GM21381 (cell line): ENCODE measurements at regions not wholly inside any gene's neighbourhood (a gene's known extent, or its start where the extent isn't known, plus 50 kb on each side); places are given as distances from the start of the nearest gene placed in this dataset.

Source experiments
- ATAC-seq: cut with Tn5 transposase; IDR thresholded peaks from one replicate; pipeline ENCODE4 v1.9.1; 2021; ENCODE audit warnings: mild to moderate bottlenecking, moderate library complexity; ENCODE audit not compliant: unreplicated experiment

GRCh38 chr1:82628887-82629286 lies 828.2 kb downstream of the ADGRL2 start:
- ATAC-seq, result no peak

GRCh38 chr1:82625537-82625936 lies 824.8 kb downstream of the ADGRL2 start:
- ATAC-seq, result no peak

- no peak for ATAC-seq
These were observed 820.3 kb downstream of the ADGRL2 start for GRCh38 chr1:82621076-82621475.

DNA sequence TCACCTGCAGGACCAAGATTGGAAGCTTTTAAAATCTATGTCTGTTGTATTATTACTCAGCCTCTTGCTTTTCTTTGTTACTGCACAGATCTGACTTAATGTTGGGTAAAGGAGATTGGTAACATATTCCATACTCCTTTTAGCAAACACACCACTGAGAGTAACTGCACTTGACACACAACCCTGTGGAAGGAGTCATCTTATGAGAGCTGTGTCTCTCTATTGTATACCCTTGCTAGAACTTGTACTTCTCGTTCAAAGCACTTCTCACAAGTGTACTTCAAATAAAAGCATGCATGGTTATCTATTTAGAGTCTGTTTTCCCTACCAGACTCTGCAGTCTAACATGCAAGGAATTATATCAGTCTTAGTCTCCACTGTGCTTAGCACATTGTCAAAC lies 813.4 kb downstream of the ADGRL2 start:
- no peak for ATAC-seq

DNA sequence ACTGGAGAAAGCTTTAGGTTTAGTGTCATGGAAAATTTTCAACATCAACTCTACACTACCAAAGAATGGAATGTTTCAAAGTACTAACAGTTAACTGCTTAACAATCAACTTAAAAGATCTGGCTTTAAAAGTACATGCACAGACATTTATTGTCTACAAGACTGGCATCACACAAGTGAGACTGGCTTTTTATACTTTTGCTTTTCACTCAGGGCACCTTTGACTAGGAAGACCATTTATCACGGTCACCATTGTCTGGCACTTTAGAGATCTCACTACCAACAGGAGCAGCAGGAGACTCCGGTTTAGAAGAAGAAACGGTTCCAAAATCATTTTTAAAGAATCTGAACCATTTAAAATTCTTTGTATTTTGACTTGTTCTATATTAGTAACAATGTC lies 812.3 kb downstream of the ADGRL2 start:
- ATAC-seq, result no peak

- no peak for ATAC-seq
These were observed 805.8 kb downstream of the ADGRL2 start for GRCh38 chr1:82606546-82606945.

- no peak for ATAC-seq
These were observed 803.8 kb downstream of the ADGRL2 start for GRCh38 chr1:82604524-82604923.

- ATAC-seq, result no peak
These were observed 799.6 kb downstream of the ADGRL2 start for GRCh38 chr1:82600314-82600713.

GRCh38 chr1:82598812-82599211 lies 798.1 kb downstream of the ADGRL2 start:
- no peak for ATAC-seq

- ATAC-seq, result no peak
These were observed 797.6 kb downstream of the ADGRL2 start for GRCh38 chr1:82598337-82598736.

- no peak for ATAC-seq
These were observed 796.9 kb downstream of the ADGRL2 start for GRCh38 chr1:82597649-82598048.

- ATAC-seq, result no peak
These were observed 796.4 kb downstream of the ADGRL2 start for GRCh38 chr1:82597141-82597540.

DNA sequence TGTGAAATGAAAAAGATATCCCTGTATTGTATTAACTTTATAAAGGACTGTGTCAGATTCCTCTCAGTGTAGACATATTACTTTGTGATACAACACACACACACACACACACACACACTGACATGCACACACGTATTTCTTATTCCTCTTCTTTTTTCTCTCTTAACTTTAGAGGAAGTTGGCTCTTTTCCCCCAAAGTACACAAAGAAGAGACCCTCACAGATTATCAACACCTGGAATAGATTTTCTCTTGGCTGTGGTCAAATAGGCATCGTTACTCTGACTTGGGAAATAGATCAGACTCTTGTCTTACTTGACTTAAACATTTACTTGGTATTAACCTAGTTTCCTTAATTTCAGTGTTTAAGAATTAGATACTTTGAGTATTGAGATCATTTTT lies 792.8 kb downstream of the ADGRL2 start:
- ATAC-seq, result no peak

DNA sequence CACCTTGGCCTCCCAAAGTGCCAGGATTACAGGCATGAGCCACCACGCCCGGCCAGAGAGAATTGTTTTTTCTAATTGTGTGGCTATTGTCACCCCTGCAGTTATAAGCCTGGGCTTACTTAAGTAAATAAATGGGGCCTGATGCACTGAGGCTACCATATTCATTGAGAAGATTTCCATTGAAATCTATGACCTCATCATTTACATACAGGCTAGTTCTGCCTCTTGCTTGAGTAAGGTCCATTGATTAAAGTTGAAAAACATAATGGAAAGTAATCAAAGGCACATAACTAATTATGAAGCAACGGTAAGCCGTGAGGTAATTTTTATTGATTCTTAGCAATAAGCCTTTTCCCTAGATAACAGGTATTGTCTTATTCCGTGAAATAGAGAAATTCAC lies 788.9 kb downstream of the ADGRL2 start:
- no peak for ATAC-seq

- ATAC-seq, result no peak
These were observed 786.6 kb downstream of the ADGRL2 start for GRCh38 chr1:82587371-82587770.

GRCh38 chr1:82586473-82586872 lies 785.7 kb downstream of the ADGRL2 start:
- no peak for ATAC-seq

DNA sequence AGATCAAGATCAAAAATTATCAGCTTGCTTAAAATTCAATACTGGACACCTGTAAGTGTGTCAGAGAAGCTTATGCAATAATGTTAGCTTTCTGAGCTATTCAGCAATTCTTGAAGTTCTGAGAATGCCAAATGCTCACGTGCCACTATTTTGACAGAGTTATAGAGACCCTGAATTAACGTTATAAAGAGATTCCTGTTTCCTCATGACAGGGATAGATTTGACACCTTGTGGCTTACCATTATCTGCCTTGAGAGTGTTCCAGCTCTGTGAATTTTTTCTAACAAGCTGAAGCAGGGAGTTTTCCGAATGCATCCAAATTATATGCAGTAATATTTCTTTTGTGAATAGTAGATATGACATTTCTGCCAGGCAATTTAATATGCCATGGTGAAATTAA lies 781.6 kb downstream of the ADGRL2 start:
- ATAC-seq, result no peak

- ATAC-seq, result no peak
These were observed 777.5 kb downstream of the ADGRL2 start for GRCh38 chr1:82578086-82578726.

DNA sequence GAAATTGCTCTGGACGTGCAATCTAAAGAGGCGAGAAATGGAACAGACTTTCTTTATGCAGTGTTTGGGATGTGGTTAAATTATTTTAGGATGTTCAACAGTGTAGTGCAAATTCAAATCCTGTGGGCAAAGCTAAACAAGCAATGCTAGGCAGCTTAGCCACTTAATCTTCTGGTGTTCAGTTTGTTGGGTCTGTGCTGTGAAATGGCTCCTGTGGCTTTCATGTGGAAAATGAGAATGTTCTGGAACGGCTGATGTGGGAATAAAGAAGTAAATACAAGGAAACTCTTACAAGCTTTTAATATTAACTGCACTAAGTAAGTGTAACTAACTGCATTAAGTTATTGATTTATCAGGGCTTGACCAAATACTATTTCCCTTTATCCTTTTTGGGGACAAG lies 766.6 kb downstream of the ADGRL2 start:
- ATAC-seq, result no peak

- ATAC-seq, result no peak
These were observed 764.8 kb downstream of the ADGRL2 start for GRCh38 chr1:82565546-82565945.

- ATAC-seq, result no peak
These were observed 764.4 kb downstream of the ADGRL2 start for GRCh38 chr1:82565146-82565545.

DNA sequence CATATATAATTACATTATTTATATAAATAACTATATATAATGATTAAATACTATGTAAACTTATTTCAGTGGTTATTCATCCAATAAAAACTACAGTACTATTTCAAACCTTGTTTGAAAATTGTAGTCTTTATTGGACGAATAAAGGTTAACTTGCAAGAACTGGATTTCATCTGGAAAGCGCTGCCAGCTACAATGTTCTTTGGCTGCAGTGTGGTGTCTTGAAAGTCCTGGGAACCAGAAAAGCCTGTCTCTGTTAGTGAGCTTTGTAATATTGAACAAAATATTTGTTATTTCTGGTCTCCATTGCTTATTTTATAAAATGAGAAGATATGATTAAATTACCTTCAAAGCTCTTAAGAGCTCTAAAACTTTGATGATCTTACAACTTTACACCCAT lies 763.6 kb downstream of the ADGRL2 start:
- no peak for ATAC-seq

- no peak for ATAC-seq
These were observed 761.7 kb downstream of the ADGRL2 start for GRCh38 chr1:82562448-82562847.
